ENCODE measurements at regions not wholly inside any gene's neighbourhood (a gene's known extent, or its start where the extent isn't known, plus 50 kb on each side); places are given as distances from the start of the nearest gene placed in this dataset.

- no peak for TF ChIP-seq RERE (CRISPR knock-in tag; IDR thresholded peaks at IDR 0.05; ENCODE audit: low read depth)
- TF ChIP-seq ZNF317 (CRISPR knock-in tag; IDR thresholded peaks at IDR 0.05) = no peak
- no peak for TF ChIP-seq ZNF367 (CRISPR knock-in tag; IDR thresholded peaks at IDR 0.05; ENCODE audit: borderline replicate concordance)
- TF ChIP-seq SOX6 (IDR thresholded peaks at IDR 0.05) = no peak
- no peak for TF ChIP-seq SOX6 (CRISPR knock-in tag; IDR thresholded peaks at IDR 0.05)
- no peak for TF ChIP-seq BHLHE40 (IDR thresholded peaks at IDR 0.05; ENCODE audit: low read length)
- TF ChIP-seq CCAR2 (optimal IDR thresholded peaks at IDR 0.05; ENCODE audit: low read depth, low read length) = no peak
- TF ChIP-seq TAF1 (CRISPR knock-in tag; IDR thresholded peaks at IDR 0.05) = no peak
- TF ChIP-seq CENPT (CRISPR knock-in tag; IDR thresholded peaks at IDR 0.05; ENCODE audit: low read depth) = no peak
- no peak for TF ChIP-seq ZNF138 (CRISPR knock-in tag; IDR thresholded peaks at IDR 0.05; ENCODE audit: low read depth)
- TF ChIP-seq ZBTB3 (CRISPR knock-in tag; IDR thresholded peaks at IDR 0.05; ENCODE audit: borderline replicate concordance, low read depth) = no peak
- TF ChIP-seq GPBP1L1 (CRISPR knock-in tag; IDR thresholded peaks at IDR 0.05) = no peak
- no peak for TF ChIP-seq KMT2A (CRISPR knock-in tag; IDR thresholded peaks at IDR 0.05)
These were observed 54.4 kb upstream of the PRDX4 start (continued) for GRCh38 chrX:23612846-23613245.

Data from HepG2 (cell line).